Osteoblast (primary cell): ENCODE measurements at regions not wholly inside any gene's neighbourhood (a gene's known extent, or its start where the extent isn't known, plus 50 kb on each side); places are given as distances from the start of the nearest gene placed in this dataset.

Experiments
- DNase-seq: peaks from one replicate; pipeline ENCODE4 v3.0.0; 2011; ENCODE audit warnings: low spot score, mixed read lengths; ENCODE audit not compliant: insufficient read length; ENCODE audit errors: missing footprints
- H2AFZ ChIP-seq: 2 replicates; pipeline ENCODE4 v1.6.0; 2011; ENCODE audit warnings: mild to moderate bottlenecking, low read length
- H3K27ac ChIP-seq: 2 replicates; pipeline ENCODE4 v1.5.1; 2011; ENCODE audit warnings: mild to moderate bottlenecking, low read depth, low read length, moderate library complexity
- H3K27me3 ChIP-seq: 2 replicates; pipeline ENCODE4 v1.6.0; 2012; ENCODE audit warnings: mild to moderate bottlenecking, control low read depth, inconsistent platforms, low read length, moderate library complexity; ENCODE audit not compliant: insufficient read depth
- H3K36me3 ChIP-seq: 2 replicates; pipeline ENCODE4 v1.5.1; 2011; ENCODE audit warnings: mild to moderate bottlenecking, low read length, control low read depth, moderate library complexity; ENCODE audit not compliant: insufficient read depth
- H3K4me1 ChIP-seq: 2 replicates; pipeline ENCODE4 v1.5.1; 2011; ENCODE audit warnings: mild to moderate bottlenecking, low read length, control low read depth, moderate library complexity; ENCODE audit not compliant: insufficient read depth
- H3K4me2 ChIP-seq: 2 replicates; pipeline ENCODE4 v1.6.0; 2011; ENCODE audit warnings: mild to moderate bottlenecking, low read length; ENCODE audit not compliant: insufficient read depth
- H3K4me3 ChIP-seq: fragments of 200-600 bp; sonication (generic); 3 replicates; pipeline ENCODE4 v1.5.1; 2012; ENCODE audit warnings: mild to moderate bottlenecking, low read length, inconsistent platforms; ENCODE audit not compliant: insufficient read depth
- H3K79me2 ChIP-seq: 2 replicates; pipeline ENCODE4 v1.6.0; 2012; ENCODE audit warnings: mild to moderate bottlenecking, low read length, control low read depth, inconsistent platforms; ENCODE audit not compliant: insufficient read depth
- H3K9me3 ChIP-seq: 2 replicates; pipeline ENCODE4 v1.5.1; 2011; ENCODE audit warnings: low read depth, low read length, control low read depth
- H4K20me1 ChIP-seq: 2 replicates; pipeline ENCODE4 v1.6.0; 2012; ENCODE audit warnings: mild to moderate bottlenecking, low read length, control low read depth; ENCODE audit not compliant: insufficient read depth
- TF ChIP-seq, protein P1 (sequence below): IDR thresholded peaks from 2 replicates; pipeline ENCODE4 v1.5.1; 2011; ENCODE audit warnings: mild to moderate bottlenecking, low read depth, low read length, moderate library complexity; ENCODE audit errors: extremely low read depth

DNA sequence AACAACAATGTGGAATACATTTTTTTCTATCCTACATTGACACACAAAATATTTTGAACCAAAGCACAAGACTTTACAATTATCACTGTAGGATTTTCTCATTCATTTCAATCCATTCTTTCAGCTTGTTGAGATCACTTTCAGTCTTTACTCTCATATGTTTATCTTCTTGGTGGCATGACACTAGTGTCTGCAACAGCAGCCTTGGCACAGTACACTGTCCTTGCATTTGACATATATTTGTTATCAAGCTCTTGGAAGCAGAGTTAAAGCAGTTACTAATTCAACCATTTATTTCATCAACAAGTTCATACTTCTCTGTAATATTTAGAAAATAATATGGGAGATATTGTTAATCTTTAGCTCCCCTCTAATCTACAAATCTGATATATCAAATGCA, 922.4 kb upstream of the ADGRL2 start:
- Histone ChIP-seq H3K79me2 (no peaks in the 10 kb centered on the region), H3K4me2 (no peak overlapping the region), H3K27me3 (no peaks in the 10 kb centered on the region), H3K36me3 (no peaks in the 10 kb centered on the region), H4K20me1 (no peaks in the 10 kb centered on the region), H3K9me3 (no peaks in the 10 kb centered on the region), H3K4me3 (no peak overlapping the region), H3K27ac (no peak overlapping the region), H3K4me1 (no peaks in the 10 kb centered on the region), H2AFZ (no peak overlapping the region)
- TF ChIP-seq, protein P1, sequence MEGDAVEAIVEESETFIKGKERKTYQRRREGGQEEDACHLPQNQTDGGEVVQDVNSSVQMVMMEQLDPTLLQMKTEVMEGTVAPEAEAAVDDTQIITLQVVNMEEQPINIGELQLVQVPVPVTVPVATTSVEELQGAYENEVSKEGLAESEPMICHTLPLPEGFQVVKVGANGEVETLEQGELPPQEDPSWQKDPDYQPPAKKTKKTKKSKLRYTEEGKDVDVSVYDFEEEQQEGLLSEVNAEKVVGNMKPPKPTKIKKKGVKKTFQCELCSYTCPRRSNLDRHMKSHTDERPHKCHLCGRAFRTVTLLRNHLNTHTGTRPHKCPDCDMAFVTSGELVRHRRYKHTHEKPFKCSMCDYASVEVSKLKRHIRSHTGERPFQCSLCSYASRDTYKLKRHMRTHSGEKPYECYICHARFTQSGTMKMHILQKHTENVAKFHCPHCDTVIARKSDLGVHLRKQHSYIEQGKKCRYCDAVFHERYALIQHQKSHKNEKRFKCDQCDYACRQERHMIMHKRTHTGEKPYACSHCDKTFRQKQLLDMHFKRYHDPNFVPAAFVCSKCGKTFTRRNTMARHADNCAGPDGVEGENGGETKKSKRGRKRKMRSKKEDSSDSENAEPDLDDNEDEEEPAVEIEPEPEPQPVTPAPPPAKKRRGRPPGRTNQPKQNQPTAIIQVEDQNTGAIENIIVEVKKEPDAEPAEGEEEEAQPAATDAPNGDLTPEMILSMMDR, result no peak
- no peak for DNase-seq

DNA sequence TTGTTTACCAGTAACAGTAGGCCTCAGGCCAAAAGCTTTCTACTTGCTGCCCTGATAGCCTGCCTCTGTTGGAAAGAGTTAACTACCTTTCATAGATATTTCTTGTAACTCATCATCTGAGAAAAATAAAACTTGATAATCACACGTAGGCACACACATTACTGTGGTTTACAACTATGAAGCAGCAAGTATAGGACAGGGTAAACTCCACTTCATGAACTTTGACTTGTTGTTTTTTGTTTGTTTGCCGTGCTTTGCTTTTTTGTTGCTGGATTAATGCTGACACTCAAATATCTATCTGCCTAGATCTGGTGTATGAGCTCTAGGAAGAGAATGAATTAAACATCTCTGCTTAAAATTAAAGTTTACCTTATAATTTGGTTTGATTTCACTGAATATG, 924.7 kb upstream of the ADGRL2 start:
- TF ChIP-seq, protein P1, result no peak
- no peak for DNase-seq
- H3K4me2 ChIP-seq, result no peak overlapping the region
- no peaks in the 10 kb centered on the region for H3K79me2 ChIP-seq
- H3K27me3 ChIP-seq, result no peaks in the 10 kb centered on the region
- no peaks in the 10 kb centered on the region for H3K36me3 ChIP-seq
- no peak overlapping the region for H2AFZ ChIP-seq
- H3K4me3 ChIP-seq, result no peak overlapping the region
- H3K4me1 ChIP-seq, result no peaks in the 10 kb centered on the region
- H3K9me3 ChIP-seq, result no peaks in the 10 kb centered on the region
- no peak overlapping the region for H3K27ac ChIP-seq
- no peaks in the 10 kb centered on the region for H4K20me1 ChIP-seq

DNA sequence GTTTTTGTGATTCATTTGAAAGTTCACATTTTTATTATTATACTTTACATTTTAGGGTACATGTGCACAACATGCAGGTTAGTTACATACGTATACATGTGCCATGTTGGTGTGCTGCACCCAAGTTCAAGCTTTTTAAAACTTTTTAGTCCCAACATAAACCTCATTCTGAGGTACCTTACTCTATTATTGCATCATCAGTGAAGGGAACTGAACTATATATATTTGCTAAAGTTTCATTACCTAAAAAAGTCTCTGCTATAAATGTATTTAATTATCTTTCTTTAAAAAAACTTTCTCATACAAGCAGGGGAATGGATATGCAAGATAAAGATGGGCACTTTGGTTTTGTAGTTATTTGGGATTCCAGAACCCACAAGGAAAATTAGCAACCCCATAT, 931.4 kb upstream of the ADGRL2 start:
- Histone ChIP-seq H3K4me3 (no peak overlapping the region), H3K36me3 (no peaks in the 10 kb centered on the region), H3K9me3 (no peaks in the 10 kb centered on the region), H3K4me1 (no peaks in the 10 kb centered on the region), H3K27me3 (no peaks in the 10 kb centered on the region), H3K4me2 (no peak overlapping the region), H3K79me2 (no peaks in the 10 kb centered on the region), H3K27ac (no peak overlapping the region), H2AFZ (no peak overlapping the region), H4K20me1 (no peaks in the 10 kb centered on the region)
- DNase-seq, result no peak
- TF ChIP-seq, protein P1, result no peak

DNA sequence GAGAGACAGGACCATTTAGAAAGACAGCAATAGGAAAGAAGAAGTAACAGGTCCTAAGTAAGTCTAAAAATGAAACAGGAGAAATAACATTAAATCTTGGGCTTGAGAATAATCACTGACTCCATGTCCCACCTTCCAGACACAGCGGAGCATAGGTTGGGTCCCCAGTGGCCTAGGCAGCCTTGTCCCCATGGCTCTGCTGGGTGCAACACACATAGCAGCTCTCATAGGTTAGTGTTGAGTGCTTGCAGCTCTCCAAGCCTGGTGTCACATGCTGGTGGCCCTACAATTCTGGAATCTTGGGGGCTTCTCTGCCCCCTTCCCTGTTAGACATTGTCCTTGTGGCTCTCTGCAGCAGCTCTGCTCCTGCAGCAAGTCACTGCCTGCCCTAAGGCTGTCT, 952.8 kb upstream of the ADGRL2 start:
- no peak for DNase-seq
- Histone ChIP-seq H3K27ac (no peak overlapping the region), H3K4me1 (no peaks in the 10 kb centered on the region)

More for the DNA sequence above, 952.8 kb upstream of the ADGRL2 start:
- Histone ChIP-seq H2AFZ (no peak overlapping the region), H3K79me2 (no peaks in the 10 kb centered on the region), H3K36me3 (no peaks in the 10 kb centered on the region), H3K4me3 (no peak overlapping the region), H3K27me3 (no peaks in the 10 kb centered on the region), H4K20me1 (no peaks in the 10 kb centered on the region), H3K4me2 (no peak overlapping the region), H3K9me3 (peaks cover 6% of the 10 kb centered on the region)
- TF ChIP-seq, protein P1, result no peak
